ENCODE measurements at regions not wholly inside any gene's neighbourhood (a gene's known extent, or its start where the extent isn't known, plus 50 kb on each side); places are given as distances from the start of the nearest gene placed in this dataset.

GRCh38 chr12:130220706-130221100 lies 58.4 kb downstream of the FZD10 start:
- Histone ChIP-seq H3K9me3 (ENCODE audit: control insufficient read depth in 1 of 2, insufficient read depth in 1 of 2, low read length in 2 of 2) (peaks cover 4 to 47% of the 10 kb centered on the region in 2 experiments), H3K4me3 (ENCODE audit: low read length) (no peak overlapping the region), H3K36me3 (ENCODE audit: insufficient read depth, low read length) (no peaks in the 10 kb centered on the region), H3K4me1 (ENCODE audit: insufficient read depth, low read length) (no peaks in the 10 kb centered on the region), H3K27ac (ENCODE audit: low read depth in 1 of 2, low read length in 2 of 2) (no peak overlapping the region), H3K27me3 (ENCODE audit: control insufficient read depth in 1 of 2, insufficient read depth in 2 of 2, low read length in 2 of 2) (peaks cover 4 to 5% of the 10 kb centered on the region in 2 experiments)
- Mint-ChIP-seq H3K27me3 (peaks cover 39% of the 10 kb centered on the region), H3K36me3 (ENCODE audit: low read depth) (no peaks in the 10 kb centered on the region), H3K4me3 (no peak overlapping the region), H3K9me3 (peaks cover 7% of the 10 kb centered on the region), H3K27ac (no peak overlapping the region), H3K4me1 (ENCODE audit: low read depth) (no peaks in the 10 kb centered on the region)
- intact Hi-C loops (cut with DNase I, micrococcal nuclease): no loop called here
- ATAC-seq (ENCODE audit: poor library complexity) (no peak), DNase-seq (no peak)
- ChIA-PET POLR2A (no interaction called here), CTCF (no interaction called here)
- TF ChIP-seq CTCF (IDR thresholded peaks at IDR 0.05): no peak

GRCh38 chr12:130222519-130223218 lies 60.4 kb downstream of the FZD10 start:
- no peak overlapping the region for H3K27ac Mint-ChIP-seq
- H3K9me3 ChIP-seq (ENCODE audit: control insufficient read depth in 1 of 2, insufficient read depth in 1 of 2, low read length in 2 of 2): peaks cover 4 to 35% of the 10 kb centered on the region in 2 experiments
- peaks cover 4 to 8% of the 10 kb centered on the region in 2 experiments for H3K27me3 ChIP-seq (ENCODE audit: control insufficient read depth in 1 of 2, insufficient read depth in 2 of 2, low read length in 2 of 2)
- ATAC-seq (ENCODE audit: poor library complexity) (no peak), DNase-seq (no peak)
- H3K4me3 Mint-ChIP-seq: no peak overlapping the region
- peaks cover 5% of the 10 kb centered on the region for H3K9me3 Mint-ChIP-seq
- intact Hi-C loops (cut with DNase I, micrococcal nuclease): no loop called here
- H3K27ac ChIP-seq (ENCODE audit: low read depth in 1 of 2, low read length in 2 of 2): no peak overlapping the region
- peaks cover 39% of the 10 kb centered on the region for H3K27me3 Mint-ChIP-seq
- no peak for TF ChIP-seq CTCF (IDR thresholded peaks at IDR 0.05)
- ChIA-PET POLR2A (no interaction called here), CTCF (no interaction called here)
- no peak overlapping the region for H3K4me3 ChIP-seq (ENCODE audit: low read length)
- H3K4me1 Mint-ChIP-seq (ENCODE audit: low read depth): no peaks in the 10 kb centered on the region
- H3K36me3 ChIP-seq (ENCODE audit: insufficient read depth, low read length): no peaks in the 10 kb centered on the region
- H3K4me1 ChIP-seq (ENCODE audit: insufficient read depth, low read length): no peaks in the 10 kb centered on the region
- no peaks in the 10 kb centered on the region for H3K36me3 Mint-ChIP-seq (ENCODE audit: low read depth)

GRCh38 chr12:130223767-130224244 lies 61.5 kb downstream of the FZD10 start:
- Histone ChIP-seq H3K36me3 (ENCODE audit: insufficient read depth, low read length) (no peaks in the 10 kb centered on the region), H3K4me3 (ENCODE audit: low read length) (no peak overlapping the region), H3K27me3 (ENCODE audit: control insufficient read depth in 1 of 2, insufficient read depth in 2 of 2, low read length in 2 of 2) (peaks cover 4 to 8% of the 10 kb centered on the region in 2 experiments), H3K27ac (ENCODE audit: low read depth in 1 of 2, low read length in 2 of 2) (no peak overlapping the region), H3K4me1 (ENCODE audit: insufficient read depth, low read length) (no peaks in the 10 kb centered on the region), H3K9me3 (ENCODE audit: control insufficient read depth in 1 of 2, insufficient read depth in 1 of 2, low read length in 2 of 2) (peaks cover 4 to 34% of the 10 kb centered on the region in 2 experiments)
- Mint-ChIP-seq H3K9me3 (peaks cover 7% of the 10 kb centered on the region), H3K4me1 (ENCODE audit: low read depth) (no peaks in the 10 kb centered on the region), H3K27me3 (peaks cover 38% of the 10 kb centered on the region), H3K27ac (no peak overlapping the region), H3K36me3 (ENCODE audit: low read depth) (no peaks in the 10 kb centered on the region), H3K4me3 (no peak overlapping the region)
- ChIA-PET CTCF (no interaction called here), POLR2A (no interaction called here)
- TF ChIP-seq CTCF (IDR thresholded peaks at IDR 0.05): no peak
- DNase-seq (no peak), ATAC-seq (ENCODE audit: poor library complexity) (no peak)
- intact Hi-C loops (cut with DNase I, micrococcal nuclease): no loop called here

Data from CD4-positive, alpha-beta T cell (primary cell).